ENCODE measurements at regions not wholly inside any gene's neighbourhood (a gene's known extent, or its start where the extent isn't known, plus 50 kb on each side); places are given as distances from the start of the nearest gene placed in this dataset.

DNA sequence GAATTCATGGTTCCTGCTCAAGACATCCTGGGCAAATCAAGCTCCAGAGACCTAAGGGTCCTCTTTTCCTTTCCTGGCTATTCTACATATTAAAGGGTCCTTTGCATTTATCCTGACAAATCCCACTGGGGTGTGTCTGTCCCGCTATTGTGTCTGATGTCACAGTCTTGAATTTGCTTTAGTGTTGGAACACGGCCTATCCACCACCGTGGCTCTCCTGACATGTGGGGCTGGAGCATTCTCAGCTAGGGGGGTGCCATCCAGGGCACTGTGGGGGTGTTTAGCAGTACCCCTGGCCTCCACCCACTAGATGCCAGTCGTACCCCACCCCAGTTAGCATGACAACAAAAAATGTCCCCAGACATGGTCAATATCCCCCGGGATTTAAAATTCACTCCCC, 92.9 kb downstream of the IRF8 start:
- H3K79me2 ChIP-seq (ENCODE audit: control insufficient read depth, low read length), result no peaks in the 10 kb centered on the region
- no peaks in the 10 kb centered on the region for H3K9me3 ChIP-seq (ENCODE audit: control insufficient read depth, insufficient read depth, low read length)
- H3K4me1 ChIP-seq (ENCODE audit: control insufficient read depth, low read length), result peaks cover 100% of the 10 kb centered on the region
- peaks cover 45% of the 10 kb centered on the region for H3F3A ChIP-seq (ENCODE audit: control insufficient read depth, insufficient read depth)
- no peaks in the 10 kb centered on the region for H3K27me3 ChIP-seq (ENCODE audit: control insufficient read depth, low read length)
- no peaks in the 10 kb centered on the region for H4K20me1 ChIP-seq (ENCODE audit: control insufficient read depth, insufficient read depth, low read depth, low read length)
- peak overlapping the region; percentile 55 for H3K4me3 ChIP-seq (ENCODE audit: low read length)
- no peak for TF ChIP-seq EZH2phosphoT487 (IDR thresholded peaks at IDR 0.05; ENCODE audit: borderline replicate concordance, low read length)
- TF ChIP-seq, protein P1, sequence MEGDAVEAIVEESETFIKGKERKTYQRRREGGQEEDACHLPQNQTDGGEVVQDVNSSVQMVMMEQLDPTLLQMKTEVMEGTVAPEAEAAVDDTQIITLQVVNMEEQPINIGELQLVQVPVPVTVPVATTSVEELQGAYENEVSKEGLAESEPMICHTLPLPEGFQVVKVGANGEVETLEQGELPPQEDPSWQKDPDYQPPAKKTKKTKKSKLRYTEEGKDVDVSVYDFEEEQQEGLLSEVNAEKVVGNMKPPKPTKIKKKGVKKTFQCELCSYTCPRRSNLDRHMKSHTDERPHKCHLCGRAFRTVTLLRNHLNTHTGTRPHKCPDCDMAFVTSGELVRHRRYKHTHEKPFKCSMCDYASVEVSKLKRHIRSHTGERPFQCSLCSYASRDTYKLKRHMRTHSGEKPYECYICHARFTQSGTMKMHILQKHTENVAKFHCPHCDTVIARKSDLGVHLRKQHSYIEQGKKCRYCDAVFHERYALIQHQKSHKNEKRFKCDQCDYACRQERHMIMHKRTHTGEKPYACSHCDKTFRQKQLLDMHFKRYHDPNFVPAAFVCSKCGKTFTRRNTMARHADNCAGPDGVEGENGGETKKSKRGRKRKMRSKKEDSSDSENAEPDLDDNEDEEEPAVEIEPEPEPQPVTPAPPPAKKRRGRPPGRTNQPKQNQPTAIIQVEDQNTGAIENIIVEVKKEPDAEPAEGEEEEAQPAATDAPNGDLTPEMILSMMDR (IDR thresholded peaks at IDR 0.05; ENCODE audit: low read depth, low read length, poor library complexity, severe bottlenecking), result no peak
- peak overlapping the region; percentile 86 for H3K27ac ChIP-seq (ENCODE audit: low read depth, low read length)
- peak overlapping the region; percentile 72 for H3K4me2 ChIP-seq (ENCODE audit: low read length)
- no peaks in the 10 kb centered on the region for H3K9me2 ChIP-seq (replicated peaks; ENCODE audit: control insufficient read depth, low read length)
- H3K36me3 ChIP-seq (ENCODE audit: control insufficient read depth, low read length), result no peaks in the 10 kb centered on the region

DNA sequence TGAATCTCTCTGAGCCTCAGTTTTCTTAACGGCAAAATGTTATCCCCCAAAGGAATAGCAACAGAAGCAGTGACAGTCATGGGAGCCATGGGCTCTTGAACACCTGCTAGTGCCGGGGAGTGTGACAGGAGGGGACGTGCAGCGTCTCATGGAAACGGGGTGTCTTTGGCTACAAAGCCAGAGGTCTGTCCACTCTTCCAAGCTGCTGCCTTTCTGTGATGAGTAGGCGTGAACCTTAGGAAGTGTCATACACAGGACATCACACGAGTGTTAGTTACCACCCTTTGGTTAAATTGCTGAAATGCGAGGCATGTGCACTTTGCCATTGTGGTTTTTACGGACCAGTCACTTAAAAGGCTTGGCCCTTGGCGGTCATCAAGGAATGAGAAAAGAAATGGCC, 93.4 kb downstream of the IRF8 start:
- no peaks in the 10 kb centered on the region for H3K9me3 ChIP-seq (ENCODE audit: control insufficient read depth, insufficient read depth, low read length)
- H3K36me3 ChIP-seq (ENCODE audit: control insufficient read depth, low read length), result no peaks in the 10 kb centered on the region
- TF ChIP-seq, protein P1 (IDR thresholded peaks at IDR 0.05; ENCODE audit: low read depth, low read length, poor library complexity, severe bottlenecking), result no peak
- no peak for TF ChIP-seq EZH2phosphoT487 (IDR thresholded peaks at IDR 0.05; ENCODE audit: borderline replicate concordance, low read length)
- peak overlapping the region; percentile 72 for H3K4me2 ChIP-seq (ENCODE audit: low read length)
- peak overlapping the region; percentile 55 for H3K4me3 ChIP-seq (ENCODE audit: low read length)
- H3F3A ChIP-seq (ENCODE audit: control insufficient read depth, insufficient read depth), result peaks cover 45% of the 10 kb centered on the region
- no peaks in the 10 kb centered on the region for H4K20me1 ChIP-seq (ENCODE audit: control insufficient read depth, insufficient read depth, low read depth, low read length)
- no peaks in the 10 kb centered on the region for H3K79me2 ChIP-seq (ENCODE audit: control insufficient read depth, low read length)
- no peaks in the 10 kb centered on the region for H3K9me2 ChIP-seq (replicated peaks; ENCODE audit: control insufficient read depth, low read length)
- H3K27ac ChIP-seq (ENCODE audit: low read depth, low read length), result peak overlapping the region; percentile 86
- no peaks in the 10 kb centered on the region for H3K27me3 ChIP-seq (ENCODE audit: control insufficient read depth, low read length)
- H3K4me1 ChIP-seq (ENCODE audit: control insufficient read depth, low read length), result peaks cover 100% of the 10 kb centered on the region

- Histone ChIP-seq H3K4me1 (ENCODE audit: control insufficient read depth, low read length) (peaks cover 100% of the 10 kb centered on the region), H3K9me2 (replicated peaks; ENCODE audit: control insufficient read depth, low read length) (no peaks in the 10 kb centered on the region), H3K4me2 (ENCODE audit: low read length) (peak overlapping the region; percentile 72), H3F3A (ENCODE audit: control insufficient read depth, insufficient read depth) (peaks cover 48% of the 10 kb centered on the region), H3K79me2 (ENCODE audit: control insufficient read depth, low read length) (no peaks in the 10 kb centered on the region), H3K27me3 (ENCODE audit: control insufficient read depth, low read length) (no peaks in the 10 kb centered on the region), H3K9me3 (ENCODE audit: control insufficient read depth, insufficient read depth, low read length) (no peaks in the 10 kb centered on the region), H3K36me3 (ENCODE audit: control insufficient read depth, low read length) (no peaks in the 10 kb centered on the region), H4K20me1 (ENCODE audit: control insufficient read depth, insufficient read depth, low read depth, low read length) (no peaks in the 10 kb centered on the region), H3K27ac (ENCODE audit: low read depth, low read length) (peak overlapping the region; percentile 86), H3K4me3 (ENCODE audit: low read length) (0 out of 2 replicates have a peak overlapping the region, but pooled peaks have one; percentile 55)
- no peak for TF ChIP-seq EZH2phosphoT487 (IDR thresholded peaks at IDR 0.05; ENCODE audit: borderline replicate concordance, low read length)
- TF ChIP-seq, protein P1 (IDR thresholded peaks at IDR 0.05; ENCODE audit: low read depth, low read length, poor library complexity, severe bottlenecking), result no peak
Observed at GRCh38 chr16:85992779-85993178, 93.8 kb downstream of the IRF8 start.

Measured in DOHH2 (cell line).